HG03571 (cell line): ENCODE measurements at regions not wholly inside any gene's neighbourhood (a gene's known extent, or its start where the extent isn't known, plus 50 kb on each side); places are given as distances from the start of the nearest gene placed in this dataset.
"Not testable (repeated sequence)": the region's sequence is repeated elsewhere in the genome, so short reads cannot be mapped to it uniquely, and the experiment has no call there.

Source experiments
- ATAC-seq: cut with Tn5 transposase; IDR thresholded peaks from one replicate; pipeline ENCODE4 v1.9.1; 2021; ENCODE audit not compliant: unreplicated experiment

DNA sequence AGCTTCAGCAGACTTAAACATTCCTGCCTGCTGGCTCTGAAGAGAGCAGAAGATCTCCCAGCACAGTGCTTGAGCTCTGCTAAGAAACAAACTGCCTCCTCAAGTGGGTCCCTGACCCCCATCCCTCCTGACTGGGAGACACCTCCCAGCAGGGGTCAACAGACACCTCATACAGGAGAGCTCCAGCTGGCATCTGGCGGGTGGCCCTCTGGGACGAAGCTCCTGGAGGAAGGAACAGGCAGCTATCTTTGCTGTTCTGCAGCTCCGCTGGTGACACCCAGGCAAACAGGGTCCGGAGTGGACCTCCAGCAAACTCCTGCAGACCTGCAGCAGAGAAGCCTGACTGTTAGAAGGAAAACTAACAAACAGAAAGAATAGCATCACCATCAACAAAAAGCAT is 139.3 kb downstream of the ATXN7L3B start:
- ATAC-seq, result not testable (repeated sequence)

DNA sequence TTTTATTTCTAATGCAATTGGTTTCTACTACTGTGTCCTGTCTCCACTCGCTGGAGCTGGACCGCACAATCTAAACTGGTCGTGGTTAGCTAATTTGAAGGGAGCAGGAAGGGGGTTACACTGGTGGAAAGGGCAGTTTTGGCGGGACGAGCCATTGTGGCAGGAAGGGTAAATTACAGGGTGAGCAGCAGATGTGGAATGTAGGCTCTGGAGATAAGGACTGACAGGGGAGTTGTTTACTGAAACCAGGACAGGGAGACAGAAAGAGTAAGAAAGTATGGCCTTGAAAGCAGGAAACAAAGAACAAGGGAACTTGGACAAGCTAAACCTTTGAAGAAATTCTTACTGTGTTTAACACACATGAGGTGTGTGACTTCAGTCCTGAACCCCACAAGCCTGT is 147.8 kb downstream of the ATXN7L3B start:
- no peak for ATAC-seq

DNA sequence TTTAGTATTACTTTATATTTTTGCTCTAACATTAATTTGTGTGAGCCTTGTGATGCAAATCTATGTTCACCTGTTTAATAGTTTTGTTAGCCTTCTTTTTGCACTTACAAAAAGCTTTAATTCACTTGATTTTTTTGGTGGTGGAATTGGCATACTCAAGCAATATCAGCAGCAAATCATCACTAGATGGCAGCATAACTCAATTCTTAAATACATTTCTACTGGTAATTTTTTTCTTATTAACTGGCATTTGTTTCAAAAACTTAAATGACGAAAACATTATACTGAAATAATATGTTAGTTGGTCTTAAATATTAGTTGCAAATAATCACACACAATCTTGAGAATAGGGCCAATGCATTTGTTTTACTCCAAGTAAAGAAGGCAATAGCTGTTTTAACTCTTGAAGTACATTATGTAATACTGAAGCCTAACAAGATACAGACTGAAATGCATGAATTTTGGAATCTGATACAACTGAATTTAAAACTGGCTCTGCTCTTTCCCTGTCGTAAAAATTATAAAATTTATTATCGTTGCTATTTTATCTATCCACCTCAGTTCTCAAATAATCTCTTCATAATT is 151.5 kb downstream of the ATXN7L3B start:
- ATAC-seq, result no peak

DNA sequence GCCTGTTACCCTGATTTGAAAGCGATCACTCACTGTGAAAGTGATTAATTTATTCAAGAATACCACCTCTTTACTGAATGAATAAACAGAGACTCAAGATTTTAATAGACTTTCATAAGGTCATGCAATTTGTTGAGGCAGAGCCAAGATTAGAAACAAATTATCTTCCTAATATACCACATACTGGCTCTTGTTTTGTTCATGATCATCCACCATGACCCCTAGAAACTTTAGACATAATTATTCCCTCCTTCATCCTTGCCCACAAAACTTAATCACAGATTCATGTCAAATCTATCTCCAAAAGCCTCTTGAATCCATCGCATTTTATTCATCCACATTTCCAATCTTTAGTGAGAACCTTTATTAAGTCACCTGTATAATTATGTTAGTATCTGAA is 152.3 kb downstream of the ATXN7L3B start:
- ATAC-seq, result no peak

DNA sequence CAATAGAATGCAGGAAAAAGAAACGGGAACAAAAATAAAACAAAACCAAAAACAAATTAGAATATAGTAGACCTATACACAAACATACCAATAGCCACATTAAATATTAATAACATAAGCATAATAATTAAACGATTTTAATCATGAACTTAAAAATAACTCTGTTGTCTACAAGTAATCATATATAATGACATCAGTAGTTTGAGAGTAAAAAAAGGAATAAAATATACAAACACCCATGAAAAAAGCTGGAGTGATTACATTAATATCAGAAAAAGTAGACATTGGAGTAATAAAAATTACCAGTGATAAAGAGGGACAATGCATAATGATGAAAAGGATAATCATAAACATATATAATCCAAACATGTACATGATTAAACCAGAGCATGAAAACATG is 181.8 kb downstream of the ATXN7L3B start:
- no peak for ATAC-seq

DNA sequence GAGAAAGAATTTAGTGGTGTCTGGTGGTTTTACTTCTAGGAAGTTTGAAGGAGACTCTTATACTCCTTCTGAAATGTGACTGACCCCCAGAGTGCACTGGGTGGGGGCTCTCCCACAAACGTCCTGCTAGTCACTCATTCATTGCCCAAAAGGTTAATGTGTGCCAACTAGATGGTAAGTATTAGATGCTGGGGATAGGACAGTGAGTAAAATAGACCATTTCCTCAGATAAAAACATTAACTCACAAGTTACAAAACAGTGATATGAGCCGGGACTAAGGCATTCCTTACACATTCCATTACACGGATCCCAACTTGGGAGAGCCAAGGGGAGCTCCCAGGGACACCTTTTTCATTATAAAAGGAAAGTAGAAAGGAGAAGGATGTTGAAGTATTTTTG is 185.1 kb downstream of the ATXN7L3B start:
- peak; percentile 55 for ATAC-seq

DNA sequence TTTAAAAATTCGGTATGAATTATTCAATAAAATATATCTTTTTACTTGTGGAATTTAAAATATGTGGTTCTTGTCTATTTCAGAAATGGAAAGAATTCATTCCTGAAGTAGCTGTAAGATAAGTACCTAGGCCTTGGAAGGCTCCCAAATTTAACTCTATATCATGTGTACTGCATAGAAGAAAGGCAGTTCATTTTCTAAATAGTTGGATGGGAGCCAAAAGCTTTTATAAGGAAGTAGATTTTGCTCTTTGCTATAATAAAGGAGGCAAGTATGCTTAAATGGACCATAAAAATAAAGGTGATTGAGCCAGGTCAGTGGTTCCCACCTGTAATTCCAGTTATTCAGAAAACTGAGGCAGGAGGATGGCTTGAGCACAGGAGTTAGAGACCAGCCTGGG is 187.5 kb downstream of the ATXN7L3B start:
- ATAC-seq, result no peak

DNA sequence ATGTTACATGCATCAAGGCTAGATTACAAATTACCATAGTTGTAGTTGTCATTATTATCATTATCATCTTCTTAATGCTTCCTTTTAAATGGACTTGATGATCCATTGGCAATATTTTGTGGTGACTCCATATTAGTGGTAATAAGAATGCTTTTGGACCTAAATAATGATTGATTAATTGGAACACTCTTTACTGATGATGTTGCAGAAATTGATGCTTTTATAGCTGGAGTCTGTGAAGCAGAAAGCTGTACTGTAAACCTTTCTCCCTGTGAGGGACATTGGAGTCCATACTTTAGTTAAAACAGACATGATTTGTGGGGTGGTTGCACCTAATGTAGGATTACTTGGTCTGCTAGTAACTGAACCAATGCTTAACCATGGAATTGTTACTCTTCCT is 190.4 kb downstream of the ATXN7L3B start:
- no peak for ATAC-seq

DNA sequence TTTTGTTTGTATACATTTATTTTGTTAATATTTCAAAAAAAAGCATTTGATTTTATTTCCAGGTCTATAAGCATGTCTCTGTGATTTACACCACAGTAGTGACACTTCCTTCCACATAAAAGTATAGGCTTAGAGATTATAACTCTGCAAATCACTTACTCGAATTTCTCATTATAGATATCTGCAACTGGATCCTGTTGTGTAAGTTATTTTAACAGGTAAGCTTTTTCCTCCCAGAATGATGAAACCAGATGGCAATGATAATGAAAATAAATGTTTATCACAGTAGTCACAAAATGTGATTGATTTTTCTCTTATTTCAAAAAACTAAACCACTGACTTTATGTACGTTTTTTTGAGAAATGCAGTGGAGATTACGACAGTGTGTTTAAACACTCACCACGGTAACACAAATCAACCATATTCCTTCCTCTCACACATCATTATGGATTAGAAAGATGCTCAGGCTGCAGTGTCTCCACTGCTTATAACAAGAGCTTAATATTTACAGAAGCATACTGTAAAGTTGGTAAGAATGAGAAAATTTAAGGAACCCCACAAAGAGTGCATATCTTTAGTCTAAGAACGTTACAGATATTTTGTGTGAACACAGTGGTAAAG is 194.6 kb downstream of the ATXN7L3B start:
- ATAC-seq, result no peak

DNA sequence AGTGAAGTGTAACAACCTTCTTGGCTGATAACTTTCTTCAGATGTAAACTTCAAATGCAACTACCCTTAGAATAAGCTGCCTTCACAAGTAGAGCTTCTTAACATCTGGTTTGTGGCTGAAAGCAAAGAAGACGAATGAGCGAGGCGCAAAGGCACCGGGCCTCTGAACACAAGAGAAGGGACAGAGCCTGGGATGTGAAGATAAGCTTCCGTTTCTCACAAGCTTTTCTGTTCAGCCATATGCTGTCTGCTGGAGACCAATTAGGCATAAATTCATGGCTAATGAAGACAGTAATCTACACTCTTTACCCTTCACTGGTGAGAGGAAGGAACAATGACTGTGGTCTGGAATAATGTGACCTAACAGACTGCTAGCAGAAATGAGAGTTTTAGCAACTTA is 195.2 kb downstream of the ATXN7L3B start:
- ATAC-seq, result no peak

DNA sequence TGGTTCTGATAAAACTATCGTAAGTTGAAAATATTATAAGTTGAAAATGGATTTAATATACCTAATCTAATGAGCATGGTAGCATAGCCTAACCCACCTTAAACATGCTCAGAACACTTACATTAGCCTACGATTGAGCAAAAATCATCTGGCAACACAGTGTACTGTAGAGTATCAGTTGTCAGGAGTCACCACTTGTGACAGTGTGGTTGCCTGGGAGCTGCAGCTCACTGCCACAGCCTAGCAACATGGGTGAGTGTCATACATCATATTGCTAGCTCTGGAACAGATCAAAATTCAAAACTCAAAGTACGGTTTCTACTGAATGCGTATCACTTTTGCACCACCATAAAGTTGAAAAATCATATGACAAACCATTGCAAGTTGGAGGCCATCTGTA is 203.5 kb downstream of the ATXN7L3B start:
- no peak for ATAC-seq

DNA sequence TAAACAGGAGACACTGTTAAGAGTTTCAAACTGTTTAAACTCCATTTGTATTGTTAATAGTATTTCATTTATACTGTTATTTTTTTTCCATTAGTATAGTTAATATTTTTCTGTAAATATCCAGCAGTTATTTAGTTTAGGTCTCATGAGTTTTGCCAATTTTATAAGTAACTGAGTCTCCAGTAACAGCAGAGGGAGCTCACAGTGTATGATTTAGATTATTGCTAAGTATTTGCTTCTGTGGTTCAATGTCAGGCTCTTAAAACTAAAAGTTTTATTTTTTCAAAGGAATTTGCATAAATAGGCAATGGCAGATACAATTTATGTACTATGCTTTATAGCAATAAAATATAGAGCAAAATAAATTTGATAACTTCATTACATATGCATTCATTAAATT is 209.7 kb downstream of the ATXN7L3B start:
- no peak for ATAC-seq

DNA sequence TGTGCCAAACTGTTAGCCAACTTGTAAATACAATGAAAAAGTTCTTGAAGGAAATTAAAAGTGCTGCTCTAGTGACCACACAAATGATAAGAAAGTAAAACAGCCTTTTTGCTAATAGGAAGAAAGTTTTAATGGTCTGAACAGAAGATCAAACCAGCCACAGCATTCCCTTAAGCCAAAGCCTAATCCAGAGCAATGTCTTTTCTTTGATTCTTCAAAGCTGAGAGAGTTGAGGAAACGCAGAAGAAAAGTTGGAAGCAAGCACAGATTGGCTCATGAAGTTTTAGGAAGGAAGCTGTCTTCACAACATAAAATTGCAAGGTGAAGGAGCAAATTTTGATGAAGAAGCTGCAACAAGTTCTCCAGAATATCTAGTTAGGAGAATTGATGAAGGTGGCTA is 213.8 kb downstream of the ATXN7L3B start:
- ATAC-seq, result no peak

DNA sequence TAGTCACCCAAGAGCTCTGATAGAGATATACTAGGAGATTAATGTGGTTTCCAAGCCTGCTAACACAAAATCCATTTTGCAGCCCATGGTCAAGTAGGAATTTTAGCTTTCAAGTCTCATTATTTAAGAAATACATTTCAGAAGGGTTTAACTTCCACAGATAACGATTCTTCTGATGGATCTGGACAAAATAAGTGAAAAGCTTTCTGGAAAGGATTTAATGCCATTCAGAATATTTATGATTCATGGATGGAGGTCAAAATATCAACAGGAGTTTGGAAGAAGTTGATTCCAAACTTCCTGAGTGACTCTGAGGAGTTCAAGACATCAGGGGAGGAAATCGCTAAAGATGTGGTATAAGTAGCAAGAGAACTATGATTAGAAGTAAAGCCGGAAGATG is 214.6 kb downstream of the ATXN7L3B start:
- ATAC-seq, result no peak

DNA sequence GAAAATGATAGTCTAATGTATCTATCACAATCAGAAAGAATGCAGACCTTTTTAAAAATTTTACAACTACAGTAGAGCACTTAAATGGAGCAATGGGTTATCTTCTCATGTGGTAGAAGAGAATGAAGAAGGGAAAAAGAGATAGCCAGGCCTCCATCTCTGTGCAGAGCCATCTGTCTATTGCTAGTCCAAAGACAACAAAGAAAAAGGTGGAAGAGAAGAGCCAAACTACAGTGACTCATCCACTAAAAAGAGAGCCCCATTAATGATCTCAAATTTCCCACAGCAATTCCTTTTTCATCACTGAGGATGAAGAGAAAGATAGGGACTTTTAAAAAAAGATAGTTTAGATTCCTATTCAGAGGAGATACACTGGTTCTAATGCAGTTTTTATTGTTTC is 232.9 kb downstream of the ATXN7L3B start:
- no peak for ATAC-seq

DNA sequence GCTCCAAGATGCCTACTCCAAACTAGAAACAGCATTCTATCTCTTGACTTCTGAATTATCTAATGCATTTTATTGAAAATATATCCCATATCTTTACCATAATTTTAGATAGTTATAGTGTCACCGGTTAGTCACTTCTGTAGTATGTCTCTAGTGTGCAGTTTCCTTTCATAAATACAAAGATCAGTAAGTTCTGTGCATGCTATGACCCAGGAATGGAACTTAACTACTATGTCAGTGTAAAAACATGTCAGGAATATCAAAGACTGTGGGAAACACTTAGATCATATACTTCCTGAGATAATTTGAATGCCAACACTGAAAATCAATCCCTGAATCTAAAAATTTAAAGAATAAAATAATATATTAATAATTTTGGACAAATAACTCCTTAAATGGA is 237.6 kb downstream of the ATXN7L3B start:
- no peak for ATAC-seq

DNA sequence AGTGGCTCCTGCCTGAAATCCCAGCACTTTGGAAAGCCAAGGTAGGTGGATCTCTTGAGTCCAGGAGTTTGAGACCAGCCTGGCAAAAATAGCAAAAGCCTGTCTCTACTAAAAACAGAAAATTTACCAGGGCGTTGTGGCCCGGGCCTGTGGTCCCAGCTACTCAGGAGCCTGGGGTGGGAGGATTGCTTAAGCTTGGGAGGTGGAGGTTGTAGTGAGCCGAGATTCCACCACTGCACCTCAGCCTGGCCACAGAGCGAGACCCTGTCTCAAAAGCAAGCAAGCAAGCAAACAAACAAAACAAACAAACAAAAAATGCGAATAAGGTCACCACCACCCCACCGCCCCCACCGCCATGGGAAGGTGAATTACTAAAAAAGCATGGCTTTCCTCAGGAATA is 238.7 kb downstream of the ATXN7L3B start:
- no peak for ATAC-seq

DNA sequence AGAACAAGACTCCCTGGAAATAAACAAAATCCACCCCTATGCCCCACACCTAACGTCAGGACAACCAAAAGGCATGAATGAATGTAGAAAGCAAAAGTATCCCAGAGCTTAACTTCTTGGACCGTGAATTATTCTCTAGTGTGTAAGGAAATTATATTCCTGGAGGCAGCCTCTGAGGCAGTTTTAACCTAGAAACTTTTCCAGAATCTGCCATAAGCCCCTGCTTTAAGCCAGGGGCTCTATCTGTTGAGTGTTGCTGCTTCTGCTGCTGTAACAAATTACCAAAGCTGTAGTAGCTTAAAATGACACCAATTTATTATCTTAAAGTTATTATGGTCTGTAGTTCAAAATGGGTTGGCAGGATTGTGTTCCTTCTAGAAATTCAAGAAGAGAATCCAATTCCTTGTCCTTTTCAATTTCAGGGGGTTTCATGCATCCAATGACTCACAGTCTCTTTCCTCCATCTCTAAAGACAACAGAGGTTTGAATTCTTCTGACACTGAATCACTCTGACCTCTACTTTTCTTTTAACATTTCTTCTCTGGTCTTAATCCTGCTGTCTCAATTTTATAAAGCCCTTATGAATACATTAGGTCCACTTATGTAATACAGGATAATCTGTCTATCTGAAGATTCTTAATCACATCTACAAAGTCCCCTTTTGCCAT is 242.7 kb downstream of the ATXN7L3B start:
- ATAC-seq, result no peak

DNA sequence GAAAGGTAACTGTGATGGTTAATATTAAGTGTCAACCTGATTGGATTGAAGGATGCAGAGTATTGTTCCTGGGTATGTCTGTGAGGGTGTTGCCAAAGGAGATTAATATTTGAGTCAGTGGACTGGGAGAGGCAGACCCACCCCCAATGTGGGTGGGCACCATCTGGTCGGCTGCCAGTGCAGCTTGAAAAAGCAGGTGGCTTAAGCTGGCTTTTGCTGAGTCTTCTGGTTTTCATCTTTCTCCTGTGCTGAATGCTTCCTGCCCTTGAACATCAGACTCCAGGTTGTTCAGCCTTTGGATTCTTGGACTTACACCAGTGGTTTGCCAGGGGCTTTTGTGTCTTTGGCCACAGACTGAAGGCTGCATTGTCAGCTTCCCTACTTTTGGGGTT is 243.2 kb downstream of the ATXN7L3B start:
- ATAC-seq, result not testable (repeated sequence)

DNA sequence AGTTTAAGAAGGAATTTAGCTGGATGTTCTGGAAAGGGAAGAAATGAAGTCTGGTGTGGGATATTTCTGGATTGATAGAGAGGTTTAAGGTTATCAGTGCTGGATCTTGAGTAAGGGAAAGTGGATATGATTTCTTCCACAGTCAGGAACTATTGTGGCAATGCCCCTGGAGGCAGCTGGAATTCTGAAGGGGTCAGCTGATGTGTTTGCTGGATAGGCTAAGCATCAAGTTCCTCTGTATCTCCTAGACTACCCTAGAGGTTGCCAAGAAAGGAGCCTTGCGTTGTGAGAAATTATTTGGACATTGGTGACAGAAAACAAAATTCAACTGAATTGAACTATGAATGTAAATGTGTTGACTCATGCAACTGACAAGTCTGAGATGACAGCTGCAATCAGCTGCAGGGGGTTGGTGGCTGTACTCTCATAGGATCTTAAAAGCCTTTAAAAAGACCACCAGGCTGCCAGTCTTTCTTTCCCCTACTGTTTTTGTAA is 244.4 kb downstream of the ATXN7L3B start:
- no peak for ATAC-seq

DNA sequence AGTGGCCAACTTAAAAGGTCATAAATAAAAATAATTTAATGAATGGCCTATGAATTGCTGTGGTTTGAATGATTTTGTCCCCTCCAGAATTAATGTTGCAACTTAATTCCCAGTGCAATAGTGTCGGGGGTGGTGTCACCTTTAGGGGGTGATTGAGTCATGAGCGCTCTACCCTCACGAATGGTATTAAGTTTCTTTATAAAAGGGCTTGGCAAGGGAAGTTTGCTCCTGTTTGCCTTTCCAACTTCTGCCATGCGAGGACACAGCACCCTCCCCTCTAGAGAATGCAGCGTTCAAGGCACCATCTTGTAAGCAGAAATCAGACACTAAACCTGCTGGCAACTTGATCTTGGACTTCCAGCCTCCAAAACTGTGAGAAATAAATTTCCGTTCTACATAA is 253.3 kb downstream of the ATXN7L3B start:
- no peak for ATAC-seq

DNA sequence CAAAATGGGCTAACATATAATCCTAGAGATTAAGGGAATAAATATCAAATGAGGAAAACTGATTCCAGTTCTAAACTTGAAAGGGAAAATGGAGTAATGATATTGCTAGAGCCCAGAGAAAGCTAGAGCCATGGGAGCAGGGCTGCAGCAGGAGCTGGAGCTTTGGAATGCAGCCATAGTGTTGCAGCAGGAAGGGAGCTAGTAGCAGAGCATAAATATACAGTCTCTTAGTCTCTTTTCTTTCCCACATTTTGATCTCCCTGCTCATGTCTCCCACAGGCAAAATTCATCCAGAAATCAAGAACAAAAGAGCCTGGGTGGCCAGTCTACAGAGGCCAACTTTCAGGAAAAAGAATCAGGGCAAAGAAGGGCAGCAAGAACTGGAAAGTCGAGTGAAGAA is 253.7 kb downstream of the ATXN7L3B start:
- ATAC-seq, result no peak

DNA sequence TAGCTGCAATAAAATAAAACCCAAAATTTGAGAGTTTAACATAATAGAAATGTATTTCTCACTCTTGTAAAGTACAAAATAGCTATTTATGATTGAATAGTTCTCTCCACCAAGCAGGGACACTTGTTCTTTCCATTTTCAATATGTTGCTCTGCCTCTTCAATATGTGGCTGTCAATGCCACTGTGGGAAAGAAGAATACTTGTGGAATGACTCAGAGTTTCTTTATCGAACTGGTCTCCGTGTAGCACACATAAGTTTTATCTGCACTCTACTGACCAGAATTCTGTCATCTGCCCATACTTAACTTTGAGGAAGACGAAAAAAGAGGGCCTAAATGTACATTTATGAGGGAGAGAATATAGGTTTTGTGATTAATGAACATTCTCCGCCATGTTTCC is 256.9 kb downstream of the ATXN7L3B start:
- ATAC-seq, result no peak
